ENCODE measurements at regions not wholly inside any gene's neighbourhood (a gene's known extent, or its start where the extent isn't known, plus 50 kb on each side); places are given as distances from the start of the nearest gene placed in this dataset.

DNA sequence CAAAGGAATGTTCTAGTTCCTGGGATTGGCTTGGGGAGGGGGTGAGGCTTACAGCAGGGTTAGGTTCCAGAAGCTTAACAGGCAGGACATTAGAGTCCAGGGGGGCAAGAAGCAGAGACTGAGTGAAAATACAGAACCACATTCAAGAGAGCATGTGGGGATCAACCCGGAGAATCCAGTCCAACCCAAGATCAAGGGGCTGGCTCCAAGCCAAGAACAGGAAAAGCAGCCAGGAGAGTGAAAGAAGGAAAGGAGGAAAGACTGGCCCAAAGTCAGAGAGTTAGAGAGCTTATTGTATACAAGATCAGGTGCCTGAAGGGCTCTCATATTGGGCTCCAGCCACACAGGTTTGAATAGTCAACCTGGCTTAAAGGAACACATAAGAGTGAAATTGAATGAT lies 190.3 kb upstream of the CDKN3 start:
- no peaks in the 10 kb centered on the region for H3K9me3 ChIP-seq (ENCODE audit: control insufficient read depth, insufficient read depth, low read length)
- H3K27me3 ChIP-seq (ENCODE audit: control insufficient read depth, insufficient read depth, low read length) = no peaks in the 10 kb centered on the region
- no peaks in the 10 kb centered on the region for H3K36me3 Mint-ChIP-seq
- ATAC-seq (no peak), DNase-seq (no peak)
- WGBS (ENCODE audit: insufficient coverage) = 81% methylated on average over 1 of the region's 1 CpG
- TF ChIP-seq, protein P1, sequence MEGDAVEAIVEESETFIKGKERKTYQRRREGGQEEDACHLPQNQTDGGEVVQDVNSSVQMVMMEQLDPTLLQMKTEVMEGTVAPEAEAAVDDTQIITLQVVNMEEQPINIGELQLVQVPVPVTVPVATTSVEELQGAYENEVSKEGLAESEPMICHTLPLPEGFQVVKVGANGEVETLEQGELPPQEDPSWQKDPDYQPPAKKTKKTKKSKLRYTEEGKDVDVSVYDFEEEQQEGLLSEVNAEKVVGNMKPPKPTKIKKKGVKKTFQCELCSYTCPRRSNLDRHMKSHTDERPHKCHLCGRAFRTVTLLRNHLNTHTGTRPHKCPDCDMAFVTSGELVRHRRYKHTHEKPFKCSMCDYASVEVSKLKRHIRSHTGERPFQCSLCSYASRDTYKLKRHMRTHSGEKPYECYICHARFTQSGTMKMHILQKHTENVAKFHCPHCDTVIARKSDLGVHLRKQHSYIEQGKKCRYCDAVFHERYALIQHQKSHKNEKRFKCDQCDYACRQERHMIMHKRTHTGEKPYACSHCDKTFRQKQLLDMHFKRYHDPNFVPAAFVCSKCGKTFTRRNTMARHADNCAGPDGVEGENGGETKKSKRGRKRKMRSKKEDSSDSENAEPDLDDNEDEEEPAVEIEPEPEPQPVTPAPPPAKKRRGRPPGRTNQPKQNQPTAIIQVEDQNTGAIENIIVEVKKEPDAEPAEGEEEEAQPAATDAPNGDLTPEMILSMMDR (IDR thresholded peaks at IDR 0.05) = no peak
- H3K27me3 Mint-ChIP-seq (ENCODE audit: low read depth in 2 of 2) = peaks cover 0 to 4% of the 10 kb centered on the region in 2 donors
- H3K4me1 ChIP-seq (ENCODE audit: control insufficient read depth, insufficient read depth, low read length) = no peaks in the 10 kb centered on the region
- H3K9me3 Mint-ChIP-seq = no peaks in the 10 kb centered on the region
- H3K4me3 ChIP-seq (ENCODE audit: low read length) = no peak overlapping the region
- no peak overlapping the region for H3K4me3 Mint-ChIP-seq
- no peak overlapping the region for H3K27ac ChIP-seq (ENCODE audit: low read length)
- H3K36me3 ChIP-seq (ENCODE audit: control insufficient read depth, insufficient read depth, low read length) = no peaks in the 10 kb centered on the region
- no peak overlapping the region for H3K27ac Mint-ChIP-seq
- intact Hi-C loops (cut with micrococcal nuclease) = no loop called here
- no peaks in the 10 kb centered on the region for H3K4me1 Mint-ChIP-seq

DNA sequence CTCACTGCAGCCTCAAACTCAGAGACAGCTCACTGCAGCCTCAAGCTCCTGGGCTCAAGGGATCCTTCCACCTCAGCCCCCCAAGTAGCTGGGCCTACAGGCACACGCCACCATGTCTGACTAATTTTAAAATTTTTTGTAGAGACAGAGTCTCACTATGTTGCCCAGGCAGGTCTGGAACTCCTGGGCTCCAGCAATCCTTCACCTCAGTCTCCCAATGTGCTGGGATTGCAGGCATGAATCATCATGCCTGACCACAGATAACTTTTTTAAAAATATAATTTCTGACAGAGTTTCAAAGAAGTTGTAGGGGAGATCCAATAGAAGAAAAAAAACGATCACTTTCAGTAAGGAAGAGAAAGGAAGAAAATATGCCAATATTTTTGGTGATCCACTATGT lies 189.7 kb upstream of the CDKN3 start:
- no peak for ATAC-seq
- DNase-seq = no peak
- Histone ChIP-seq H3K36me3 (ENCODE audit: control insufficient read depth, insufficient read depth, low read length) (no peaks in the 10 kb centered on the region), H3K9me3 (ENCODE audit: control insufficient read depth, insufficient read depth, low read length) (no peaks in the 10 kb centered on the region), H3K27ac (ENCODE audit: low read length) (no peak overlapping the region), H3K4me1 (ENCODE audit: control insufficient read depth, insufficient read depth, low read length) (no peaks in the 10 kb centered on the region), H3K4me3 (ENCODE audit: low read length) (no peak overlapping the region), H3K27me3 (ENCODE audit: control insufficient read depth, insufficient read depth, low read length) (no peaks in the 10 kb centered on the region)
- no peaks in the 10 kb centered on the region for H3K4me1 Mint-ChIP-seq
- peaks cover 0 to 3% of the 10 kb centered on the region in 2 donors for H3K9me3 Mint-ChIP-seq
- no peak overlapping the region for H3K27ac Mint-ChIP-seq
- peaks cover 0 to 6% of the 10 kb centered on the region in 2 donors for H3K27me3 Mint-ChIP-seq (ENCODE audit: low read depth in 2 of 2)
- 75% methylated on average over 1 of the region's 2 CpGs for WGBS (ENCODE audit: insufficient coverage)
- H3K4me3 Mint-ChIP-seq = no peak overlapping the region
- TF ChIP-seq, protein P1 (IDR thresholded peaks at IDR 0.05) = no peak
- H3K36me3 Mint-ChIP-seq = no peaks in the 10 kb centered on the region
- intact Hi-C loops (cut with micrococcal nuclease) = no loop called here

DNA sequence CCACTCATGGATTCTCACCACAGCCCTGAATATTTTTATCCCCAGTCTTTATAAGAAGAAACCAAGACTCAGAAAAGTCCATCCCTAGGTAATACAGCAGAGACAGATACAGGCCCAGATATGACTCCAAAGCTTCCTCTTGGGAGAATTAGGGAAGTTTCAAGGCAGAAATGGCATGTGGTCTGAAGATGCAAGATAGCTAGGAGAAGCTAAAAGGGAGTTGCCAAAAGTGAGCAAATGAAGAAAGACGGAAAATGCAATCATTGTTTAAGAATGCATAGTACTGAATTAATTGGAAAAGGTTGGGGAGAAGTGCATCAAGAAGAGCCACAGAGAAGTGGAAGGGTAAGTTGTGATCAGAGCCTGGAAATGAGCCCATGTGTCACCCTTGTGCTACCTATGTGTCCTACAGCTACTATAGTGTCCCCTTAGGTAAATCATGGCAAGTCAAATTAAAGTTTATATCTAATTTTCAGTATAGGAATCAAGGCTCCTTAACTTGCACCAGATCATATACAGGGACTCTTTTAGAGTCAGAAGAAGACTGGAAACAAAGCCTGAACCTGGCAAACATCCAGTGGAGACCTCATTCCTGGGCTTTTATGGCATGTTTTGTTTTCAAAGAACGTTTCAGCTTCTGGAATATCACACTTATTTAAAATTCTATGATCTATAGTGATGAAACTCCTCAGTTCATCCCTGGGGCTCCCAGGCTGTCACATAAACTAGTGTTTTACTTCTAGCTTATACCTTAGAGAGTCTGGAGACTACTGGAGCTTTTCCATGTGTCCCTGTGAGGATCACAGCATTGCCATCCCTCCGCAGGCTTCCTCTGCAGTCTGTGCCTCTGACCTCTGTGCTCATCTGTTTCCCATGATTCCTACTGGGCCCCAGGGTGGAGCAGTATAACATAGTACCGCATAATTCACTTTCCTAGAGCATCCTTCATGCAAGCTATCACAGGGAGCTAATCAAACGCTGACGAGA lies 189.0 kb upstream of the CDKN3 start:
- peaks cover 0 to 3% of the 10 kb centered on the region in 2 donors for H3K9me3 Mint-ChIP-seq
- H3K27me3 Mint-ChIP-seq (ENCODE audit: low read depth in 2 of 2) = peaks cover 0 to 6% of the 10 kb centered on the region in 2 donors
- 87% methylated on average over 6 of the region's 6 CpGs for WGBS (ENCODE audit: insufficient coverage)
- H3K4me3 Mint-ChIP-seq = no peak overlapping the region
- H3K27ac ChIP-seq (ENCODE audit: low read length) = no peak overlapping the region
- H3K4me1 Mint-ChIP-seq = no peaks in the 10 kb centered on the region
- no peak overlapping the region for H3K4me3 ChIP-seq (ENCODE audit: low read length)
- no peaks in the 10 kb centered on the region for H3K36me3 ChIP-seq (ENCODE audit: control insufficient read depth, insufficient read depth, low read length)
- H3K4me1 ChIP-seq (ENCODE audit: control insufficient read depth, insufficient read depth, low read length) = no peaks in the 10 kb centered on the region
- no peak overlapping the region for H3K27ac Mint-ChIP-seq
- no peaks in the 10 kb centered on the region for H3K9me3 ChIP-seq (ENCODE audit: control insufficient read depth, insufficient read depth, low read length)
- ATAC-seq (no peak), DNase-seq (no peak)
- TF ChIP-seq, protein P1 (IDR thresholded peaks at IDR 0.05) = no peak
- no peaks in the 10 kb centered on the region for H3K27me3 ChIP-seq (ENCODE audit: control insufficient read depth, insufficient read depth, low read length)
- intact Hi-C loops (cut with micrococcal nuclease) = no loop called here
- H3K36me3 Mint-ChIP-seq = no peaks in the 10 kb centered on the region
